Amniotic epithelial cell (primary cell): ENCODE measurements at regions not wholly inside any gene's neighbourhood (a gene's known extent, or its start where the extent isn't known, plus 50 kb on each side); places are given as distances from the start of the nearest gene placed in this dataset.
"Not testable (repeated sequence)": the region's sequence is repeated elsewhere in the genome, so short reads cannot be mapped to it uniquely, and the experiment has no call there.

Experiments
- DNase-seq: peaks from one replicate; pipeline ENCODE4 v3.0.0-alpha.2; 2010; ENCODE audit warnings: low read depth

DNA sequence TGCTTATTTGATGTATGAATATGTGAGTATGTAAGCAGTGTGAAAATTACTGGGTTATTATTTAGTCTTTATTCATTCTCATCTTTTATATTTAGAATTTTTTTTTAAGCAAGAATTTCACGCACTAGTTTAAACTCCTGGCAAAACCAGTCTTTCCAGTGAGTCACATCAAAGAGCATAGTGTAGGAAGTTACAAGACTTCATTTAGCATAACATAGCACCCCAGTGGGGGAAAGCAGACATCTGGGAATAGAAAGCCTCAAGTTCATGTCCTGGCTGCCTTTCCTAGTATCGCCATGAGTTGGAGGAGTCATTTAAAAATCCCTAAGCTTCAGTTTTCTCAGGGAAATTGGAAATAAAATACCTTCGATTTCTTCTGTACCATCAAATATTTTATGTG lies 408.3 kb downstream of the NUP35 start:
- DNase-seq, result peak; percentile 7

- DNase-seq, result no peak
These were observed 408.8 kb downstream of the NUP35 start for GRCh38 chr2:183533021-183533420.

DNA sequence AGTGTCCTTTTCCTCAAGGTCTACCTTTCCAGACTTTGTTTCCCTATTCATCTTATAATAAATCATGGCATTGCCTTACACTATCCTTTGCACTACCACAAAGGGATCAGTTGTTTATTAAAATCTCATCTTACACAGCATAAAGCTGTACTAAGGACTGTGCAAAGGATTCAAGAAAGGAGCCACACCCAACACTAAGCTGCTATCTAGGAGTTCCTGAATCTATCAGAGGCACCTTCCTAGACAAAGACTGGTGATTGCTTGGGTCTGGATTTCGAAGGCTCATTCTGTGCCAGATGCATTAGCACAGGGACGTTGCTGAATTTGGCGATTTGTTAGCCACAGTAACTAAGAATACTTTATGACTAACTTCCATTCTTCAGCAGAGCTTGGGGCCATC lies 412.0 kb downstream of the NUP35 start:
- DNase-seq, result no peak

- no peak for DNase-seq
These were observed 412.5 kb downstream of the NUP35 start for GRCh38 chr2:183536714-183537113.

GRCh38 chr2:183541766-183542165 lies 417.5 kb downstream of the NUP35 start:
- peak; percentile 95 for DNase-seq

- no peak for DNase-seq
These were observed 418.4 kb downstream of the NUP35 start for GRCh38 chr2:183542606-183543005.

- no peak for DNase-seq
These were observed 419.0 kb downstream of the NUP35 start for GRCh38 chr2:183543222-183543621.

- no peak for DNase-seq
These were observed 419.5 kb downstream of the NUP35 start for GRCh38 chr2:183543731-183544130.

- DNase-seq, result not testable (repeated sequence)
These were observed 422.5 kb downstream of the NUP35 start for GRCh38 chr2:183546560-183547350.

DNA sequence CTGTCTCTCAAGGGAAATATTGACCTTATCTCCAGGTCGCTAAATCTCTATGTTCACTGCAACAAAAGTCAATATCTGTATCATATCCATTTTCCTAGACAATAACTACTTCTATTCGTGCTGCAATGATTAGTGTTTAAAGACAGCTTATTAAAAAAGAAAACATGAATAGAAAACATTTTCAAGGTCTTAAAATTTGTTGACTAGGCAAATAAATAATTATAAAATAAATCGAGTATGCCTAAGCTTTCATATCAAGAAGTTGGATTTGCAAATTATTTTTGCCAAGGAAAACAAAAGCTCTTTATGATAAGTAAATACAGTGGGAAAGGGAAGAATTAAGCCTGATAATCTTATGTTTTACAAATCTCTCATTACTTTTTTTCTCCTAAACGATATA lies 428.5 kb downstream of the NUP35 start:
- DNase-seq, result no peak

GRCh38 chr2:183564726-183565125 lies 440.5 kb downstream of the NUP35 start:
- peak; percentile 75 for DNase-seq

DNA sequence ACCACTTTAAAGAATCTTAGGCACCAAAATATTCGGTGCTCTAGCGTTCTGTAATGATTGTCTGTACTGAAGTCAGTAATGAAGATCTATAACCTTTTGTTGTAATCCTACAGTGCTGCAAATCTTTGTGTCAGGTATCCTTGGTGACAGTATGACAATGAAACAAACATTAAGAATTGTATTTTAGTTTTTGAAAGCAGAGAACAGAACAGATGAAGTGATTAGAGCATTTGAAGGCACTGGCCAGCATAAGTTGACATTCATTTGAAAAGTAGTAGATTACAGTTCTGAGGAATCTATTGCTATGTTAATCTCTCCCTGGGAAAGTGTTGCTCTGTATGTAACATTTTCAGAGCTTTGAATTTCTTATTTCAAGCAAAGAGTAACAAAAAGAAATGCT lies 451.2 kb downstream of the NUP35 start:
- DNase-seq, result no peak

DNA sequence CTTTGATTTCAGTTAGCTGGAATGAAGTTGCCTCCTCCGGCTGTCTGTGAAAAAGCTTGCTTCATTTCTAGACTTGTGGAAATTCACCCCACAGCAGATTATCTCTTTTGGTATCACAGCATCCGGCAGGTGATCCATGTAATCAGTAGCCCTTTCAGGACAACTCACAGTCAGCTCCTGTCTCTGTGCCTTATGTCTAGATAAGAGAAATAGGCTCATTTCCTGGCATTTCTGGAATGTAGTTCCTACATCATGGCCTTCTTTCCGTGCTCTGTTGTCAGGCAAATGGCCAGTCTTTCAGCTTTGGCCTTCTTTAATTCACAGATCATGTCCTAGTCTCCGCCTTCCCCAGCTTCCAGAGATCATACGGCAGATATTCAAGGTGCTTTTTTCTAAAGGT lies 455.4 kb downstream of the NUP35 start:
- peak; percentile 52 for DNase-seq

DNA sequence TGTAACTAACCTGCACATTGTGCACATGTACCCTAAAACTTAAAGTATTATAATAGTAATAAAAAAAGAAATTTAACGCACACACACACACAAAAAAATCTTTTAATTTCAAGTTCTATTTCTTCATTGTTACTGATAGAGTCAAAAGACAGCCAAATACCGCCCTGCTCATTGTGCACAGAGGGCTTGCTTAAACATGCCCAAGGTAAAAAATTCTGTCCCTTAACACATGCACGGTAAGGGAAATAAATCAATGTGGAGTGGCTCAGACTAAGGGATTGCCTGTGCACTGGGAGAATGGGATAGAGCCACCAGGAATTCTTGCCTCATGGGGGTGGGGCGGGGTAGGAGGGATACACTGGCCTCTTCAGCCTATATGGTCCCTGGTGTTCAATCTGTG lies 468.0 kb downstream of the NUP35 start:
- DNase-seq, result no peak

DNA sequence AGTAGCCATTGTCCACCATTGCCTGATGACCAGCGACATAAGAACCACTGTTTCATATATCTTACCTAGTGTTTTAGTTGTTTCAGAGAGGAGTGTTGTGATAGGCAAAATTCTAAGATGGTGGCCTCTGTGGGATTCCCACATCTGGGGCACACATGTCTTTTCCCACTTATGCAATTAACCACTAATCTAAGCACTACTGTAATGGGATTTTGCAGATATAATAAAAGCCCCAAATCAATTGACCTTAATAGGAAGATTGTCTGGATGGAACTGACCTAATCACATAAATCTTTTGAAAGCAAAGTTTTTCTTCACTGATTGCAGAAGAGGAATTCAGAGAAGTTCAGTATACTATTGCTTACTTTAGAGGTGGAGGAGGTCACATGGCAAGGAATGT lies 469.9 kb downstream of the NUP35 start:
- DNase-seq, result no peak

GRCh38 chr2:183597841-183598240 lies 473.6 kb downstream of the NUP35 start:
- no peak for DNase-seq

DNA sequence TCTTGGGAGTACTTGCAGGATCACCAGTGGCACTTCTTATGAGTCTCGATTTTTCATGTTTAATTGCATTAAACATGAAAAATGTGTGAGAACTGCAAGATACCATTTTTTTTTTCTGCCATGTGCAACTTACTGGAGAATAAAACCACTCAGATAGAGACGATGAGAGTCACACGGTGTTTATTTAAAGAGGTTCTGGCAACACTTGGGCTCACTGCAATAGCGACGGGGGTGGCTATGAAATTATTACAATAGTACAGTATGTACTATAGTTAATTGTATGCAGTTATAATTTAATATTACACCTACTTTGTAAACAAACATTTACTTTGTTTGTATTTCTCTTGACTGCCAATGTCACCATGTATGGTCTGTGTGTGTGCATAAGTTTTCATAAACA lies 479.8 kb downstream of the NUP35 start:
- DNase-seq, result no peak

DNA sequence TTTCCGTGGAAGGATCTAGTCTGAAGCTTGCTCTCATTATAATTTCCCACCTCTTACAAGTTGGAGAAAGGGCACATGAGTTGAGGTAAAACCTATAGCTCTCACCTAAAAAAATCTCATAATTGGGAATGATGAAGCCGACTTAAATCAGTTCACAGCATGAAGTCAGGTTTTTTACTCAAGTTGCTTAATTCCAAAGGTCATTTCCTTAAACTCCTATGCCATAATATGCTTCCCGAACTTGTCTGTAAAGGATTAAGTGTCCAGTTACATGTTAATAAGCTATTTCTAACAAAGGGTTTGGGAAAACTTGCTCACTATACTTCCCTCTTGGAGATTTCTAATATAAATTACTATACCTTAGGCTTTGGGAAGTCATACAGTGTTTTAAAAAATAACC lies 481.2 kb downstream of the NUP35 start:
- DNase-seq, result no peak

GRCh38 chr2:183606022-183606717 lies 481.9 kb downstream of the NUP35 start:
- no peak for DNase-seq

DNA sequence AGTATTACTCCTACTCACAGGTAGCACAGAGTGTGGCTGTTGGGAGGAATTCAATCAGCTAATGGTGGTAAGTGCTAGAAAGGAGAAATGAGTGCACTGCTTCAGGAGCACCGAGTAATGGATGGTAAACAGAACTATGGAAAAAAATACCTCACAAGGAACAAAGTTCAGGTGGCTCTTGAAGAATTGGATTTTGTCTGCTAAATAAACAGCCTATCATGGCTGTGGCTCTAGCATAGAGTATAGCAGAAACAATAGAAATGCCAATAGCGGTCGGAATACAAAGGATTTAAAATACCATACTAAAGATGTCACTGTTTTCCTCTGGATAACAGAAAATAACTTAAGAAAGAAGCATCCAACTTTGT lies 482.5 kb downstream of the NUP35 start:
- DNase-seq, result no peak

DNA sequence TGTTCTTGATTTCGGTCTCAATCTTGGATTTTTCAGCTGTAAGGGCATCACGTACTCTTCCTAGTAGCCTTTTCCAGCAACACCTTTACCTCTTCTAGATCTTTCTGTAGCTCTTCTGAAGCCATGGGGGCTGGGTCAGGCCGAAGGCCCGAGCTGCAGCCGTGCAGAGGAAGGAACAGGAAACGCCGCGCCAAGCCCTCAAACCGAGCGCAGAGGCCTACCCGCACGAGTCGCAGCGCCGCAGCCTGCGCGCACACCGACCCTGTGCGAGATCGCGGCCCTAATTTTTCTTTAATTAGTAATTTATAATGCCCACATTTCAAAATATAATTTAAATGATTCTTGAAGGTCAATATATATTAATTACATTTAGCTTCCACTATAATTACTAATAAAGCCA lies 483.8 kb downstream of the NUP35 start:
- DNase-seq, result no peak

DNA sequence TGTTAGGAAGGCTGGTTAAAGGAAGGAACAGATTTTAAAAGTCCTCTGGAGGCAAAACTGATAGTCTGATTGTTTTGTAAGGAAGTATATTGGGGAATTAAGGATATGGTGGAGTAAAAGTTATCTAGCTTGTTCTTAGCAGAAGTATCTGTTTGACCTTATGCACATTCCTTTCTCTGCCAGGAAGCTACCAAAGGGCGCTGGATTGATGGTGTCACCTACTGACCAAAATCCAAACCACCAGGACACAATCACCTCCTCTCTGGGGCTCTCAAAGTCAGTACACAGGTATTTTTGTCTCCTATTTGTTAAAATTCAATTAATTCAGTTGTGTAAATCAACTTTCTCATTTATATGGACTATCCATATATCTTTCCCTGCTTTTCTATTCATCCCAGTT lies 484.5 kb downstream of the NUP35 start:
- DNase-seq, result no peak

DNA sequence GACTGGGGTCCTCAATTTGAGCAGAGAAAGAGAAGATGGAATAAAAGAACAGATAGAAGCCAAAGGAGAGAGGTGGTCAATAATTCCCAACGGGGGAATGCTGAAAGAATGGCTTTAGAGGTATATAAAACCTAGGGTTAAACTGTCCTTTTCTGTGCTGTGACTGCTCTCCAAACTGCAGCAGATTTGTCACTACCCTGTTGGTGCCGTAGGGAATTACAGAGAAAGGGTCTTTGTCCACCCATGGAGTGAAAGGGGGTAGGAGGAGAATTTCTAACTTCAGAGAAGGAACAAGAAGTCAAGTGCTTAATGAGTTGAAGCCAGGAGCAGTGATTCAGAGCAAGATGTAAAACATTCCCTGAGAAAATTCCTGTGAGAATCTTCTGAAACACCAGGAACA lies 486.5 kb downstream of the NUP35 start:
- no peak for DNase-seq
